ENCODE measurements at regions not wholly inside any gene's neighbourhood (a gene's known extent, or its start where the extent isn't known, plus 50 kb on each side); places are given as distances from the start of the nearest gene placed in this dataset.

DNA sequence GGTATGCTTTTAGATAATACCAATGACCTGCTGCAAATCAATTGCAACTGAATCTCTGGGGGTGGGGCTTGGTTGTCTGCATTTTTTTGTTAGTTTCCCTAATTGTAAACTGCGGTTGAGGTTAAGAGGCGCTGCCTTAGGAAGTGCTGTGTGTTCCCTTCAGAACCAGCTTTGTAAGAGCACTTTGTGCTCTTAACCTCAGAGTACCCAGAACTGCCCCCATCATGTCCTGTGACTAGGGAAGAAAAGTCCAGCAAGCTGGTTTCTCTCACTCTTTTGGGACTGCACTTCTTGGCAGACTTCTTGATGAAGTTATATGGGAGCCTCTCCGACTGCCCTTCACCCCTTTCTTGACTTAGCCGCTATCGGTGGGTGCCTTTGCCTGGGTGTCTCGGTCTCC lies 245.5 kb upstream of the CXCR4 start:
- Histone ChIP-seq H3K36me3 (ENCODE audit: insufficient read depth, low read length) (no peaks in the 10 kb centered on the region; the same call in 1 of the 2 replicates), H3K9ac (ENCODE audit: low read length) (0 out of 2 replicates have a peak overlapping the region, but pooled peaks have one; percentile 4), H3K9me2 (ENCODE audit: low read depth, low read length) (no peaks in the 10 kb centered on the region), H3K4me1 (ENCODE audit: insufficient read depth, low read length, severe bottlenecking) (peaks cover 52% of the 10 kb centered on the region), H4K20me1 (ENCODE audit: insufficient read depth, low read length) (no peaks in the 10 kb centered on the region), H3F3A (ENCODE audit: insufficient read depth, low read length) (no peaks in the 10 kb centered on the region), H3K9me3 (ENCODE audit: low read length) (0 out of 2 replicates have a peak, but pooled peaks cover 4% of the 10 kb centered on the region), H2AFZ (ENCODE audit: low read length) (no peak overlapping the region), H3K27ac (ENCODE audit: low read depth, low read length, poor library complexity, severe bottlenecking) (peak overlapping the region; percentile 14), H3K4me2 (ENCODE audit: low read length) (peak overlapping the region; percentile 1; the same call in 1 of the 2 replicates), H3K79me2 (ENCODE audit: insufficient read depth, low read length) (no peaks in the 10 kb centered on the region), H3K27me3 (ENCODE audit: insufficient read depth, low read length) (no peaks in the 10 kb centered on the region), H3K4me3 (ENCODE audit: low read depth, low read length, poor library complexity, severe bottlenecking) (no peak overlapping the region)
- TF ChIP-seq EZH2 (IDR thresholded peaks at IDR 0.05; ENCODE audit: borderline replicate concordance, low read length) = no peak
- TF ChIP-seq, protein P1, sequence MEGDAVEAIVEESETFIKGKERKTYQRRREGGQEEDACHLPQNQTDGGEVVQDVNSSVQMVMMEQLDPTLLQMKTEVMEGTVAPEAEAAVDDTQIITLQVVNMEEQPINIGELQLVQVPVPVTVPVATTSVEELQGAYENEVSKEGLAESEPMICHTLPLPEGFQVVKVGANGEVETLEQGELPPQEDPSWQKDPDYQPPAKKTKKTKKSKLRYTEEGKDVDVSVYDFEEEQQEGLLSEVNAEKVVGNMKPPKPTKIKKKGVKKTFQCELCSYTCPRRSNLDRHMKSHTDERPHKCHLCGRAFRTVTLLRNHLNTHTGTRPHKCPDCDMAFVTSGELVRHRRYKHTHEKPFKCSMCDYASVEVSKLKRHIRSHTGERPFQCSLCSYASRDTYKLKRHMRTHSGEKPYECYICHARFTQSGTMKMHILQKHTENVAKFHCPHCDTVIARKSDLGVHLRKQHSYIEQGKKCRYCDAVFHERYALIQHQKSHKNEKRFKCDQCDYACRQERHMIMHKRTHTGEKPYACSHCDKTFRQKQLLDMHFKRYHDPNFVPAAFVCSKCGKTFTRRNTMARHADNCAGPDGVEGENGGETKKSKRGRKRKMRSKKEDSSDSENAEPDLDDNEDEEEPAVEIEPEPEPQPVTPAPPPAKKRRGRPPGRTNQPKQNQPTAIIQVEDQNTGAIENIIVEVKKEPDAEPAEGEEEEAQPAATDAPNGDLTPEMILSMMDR (IDR thresholded peaks at IDR 0.05; ENCODE audit: low read length) = no peak

DNA sequence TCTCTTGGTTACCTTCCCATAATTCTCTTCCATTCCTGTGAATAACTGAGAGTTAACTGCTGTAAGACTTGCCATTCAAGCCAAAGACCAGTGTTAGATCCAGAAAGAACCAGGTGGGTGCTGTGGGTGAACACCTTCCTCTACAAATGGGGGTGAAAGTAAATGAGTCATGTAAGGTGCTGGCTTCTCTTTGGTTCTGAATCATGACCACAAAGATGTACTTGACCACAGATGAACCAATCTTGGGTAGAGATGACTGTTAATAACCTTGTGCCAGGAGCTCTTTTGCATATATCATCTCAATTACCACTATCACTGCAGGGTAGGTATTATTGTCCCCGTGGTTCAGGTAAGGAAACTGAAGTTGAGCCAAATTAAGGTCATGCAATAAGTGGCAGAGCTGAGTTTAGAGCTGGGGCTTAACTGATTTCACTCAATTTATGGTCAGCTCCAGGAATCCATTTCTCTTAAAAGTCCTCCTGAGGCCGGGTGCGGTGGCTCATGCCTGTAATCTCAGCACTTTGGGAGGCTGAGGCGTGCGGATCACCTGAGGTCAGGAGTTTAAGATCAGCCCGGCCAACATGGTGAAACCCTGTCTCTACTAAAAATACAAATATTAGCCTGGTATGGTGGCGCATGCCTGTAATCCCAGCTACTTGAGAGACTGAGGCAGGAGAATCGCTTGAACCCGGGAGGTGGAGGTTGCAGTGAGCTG lies 244.9 kb upstream of the CXCR4 start:
- Histone ChIP-seq H3K4me1 (ENCODE audit: insufficient read depth, low read length, severe bottlenecking) (peaks cover 57% of the 10 kb centered on the region), H3K9ac (ENCODE audit: low read length) (no peak overlapping the region), H3K36me3 (ENCODE audit: insufficient read depth, low read length) (no peaks in the 10 kb centered on the region; the same call in 1 of the 2 replicates), H2AFZ (ENCODE audit: low read length) (no peak overlapping the region), H3K4me3 (ENCODE audit: low read depth, low read length, poor library complexity, severe bottlenecking) (no peak overlapping the region), H3K9me3 (ENCODE audit: low read length) (0 out of 2 replicates have a peak, but pooled peaks cover 2% of the 10 kb centered on the region), H3K79me2 (ENCODE audit: insufficient read depth, low read length) (no peaks in the 10 kb centered on the region), H3K9me2 (ENCODE audit: low read depth, low read length) (no peaks in the 10 kb centered on the region), H3K27ac (ENCODE audit: low read depth, low read length, poor library complexity, severe bottlenecking) (peak overlapping the region; percentile 39), H3K4me2 (ENCODE audit: low read length) (peak overlapping the region; percentile 1; the same call in 1 of the 2 replicates), H3F3A (ENCODE audit: insufficient read depth, low read length) (no peaks in the 10 kb centered on the region), H3K27me3 (ENCODE audit: insufficient read depth, low read length) (no peaks in the 10 kb centered on the region), H4K20me1 (ENCODE audit: insufficient read depth, low read length) (no peaks in the 10 kb centered on the region)
- TF ChIP-seq EZH2 (IDR thresholded peaks at IDR 0.05; ENCODE audit: borderline replicate concordance, low read length) = no peak
- TF ChIP-seq, protein P1 (IDR thresholded peaks at IDR 0.05; ENCODE audit: low read length) = no peak

DNA sequence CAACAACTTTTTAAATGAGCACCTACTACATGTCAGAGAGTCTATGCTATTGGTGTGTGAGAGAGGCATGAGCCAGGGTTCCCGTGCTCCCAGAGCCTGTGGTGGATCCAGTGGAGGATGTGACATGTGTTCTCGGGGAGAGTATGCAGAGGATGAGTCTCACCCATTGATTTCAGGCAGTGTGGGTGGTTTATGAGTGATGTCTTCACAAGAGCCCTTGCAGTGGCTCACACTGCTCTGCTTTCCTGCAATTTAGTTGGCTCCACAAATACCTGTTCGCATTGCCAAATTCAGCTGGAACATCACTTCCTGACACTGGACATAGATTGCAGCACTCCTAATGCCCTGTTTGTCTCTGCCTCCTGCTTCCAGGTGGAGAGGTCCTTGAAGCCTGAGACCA lies 243.6 kb upstream of the CXCR4 start:
- Histone ChIP-seq H2AFZ (ENCODE audit: low read length) (no peak overlapping the region), H3K4me1 (ENCODE audit: insufficient read depth, low read length, severe bottlenecking) (peaks cover 57% of the 10 kb centered on the region), H3K79me2 (ENCODE audit: insufficient read depth, low read length) (no peaks in the 10 kb centered on the region), H4K20me1 (ENCODE audit: insufficient read depth, low read length) (no peaks in the 10 kb centered on the region), H3K9me2 (ENCODE audit: low read depth, low read length) (no peaks in the 10 kb centered on the region), H3K36me3 (ENCODE audit: insufficient read depth, low read length) (no peaks in the 10 kb centered on the region; the same call in 1 of the 2 replicates), H3K27me3 (ENCODE audit: insufficient read depth, low read length) (no peaks in the 10 kb centered on the region), H3K9ac (ENCODE audit: low read length) (no peak overlapping the region), H3F3A (ENCODE audit: insufficient read depth, low read length) (no peaks in the 10 kb centered on the region), H3K9me3 (ENCODE audit: low read length) (no peaks in the 10 kb centered on the region), H3K4me3 (ENCODE audit: low read depth, low read length, poor library complexity, severe bottlenecking) (no peak overlapping the region), H3K27ac (ENCODE audit: low read depth, low read length, poor library complexity, severe bottlenecking) (peak overlapping the region; percentile 91), H3K4me2 (ENCODE audit: low read length) (no peak overlapping the region)
- TF ChIP-seq EZH2 (IDR thresholded peaks at IDR 0.05; ENCODE audit: borderline replicate concordance, low read length) = no peak
- TF ChIP-seq, protein P1 (IDR thresholded peaks at IDR 0.05; ENCODE audit: low read length) = no peak
